Vagina (tissue), 2 donors: ENCODE measurements at regions not wholly inside any gene's neighbourhood (a gene's known extent, or its start where the extent isn't known, plus 50 kb on each side); places are given as distances from the start of the nearest gene placed in this dataset.

Source experiments
- DNase-seq, 2 donors: peaks; one replicate each; pipeline ENCODE4 v3.0.0-alpha.2; 2017; ENCODE audit errors: extremely low spot score in 2 of 2
- H3K27ac ChIP-seq: fragments of 200-600 bp; sonication (generic); one replicate; pipeline ENCODE4 v1.5.1; 2019
- H3K27me3 ChIP-seq: fragments of 200-600 bp; sonication (generic); one replicate; pipeline ENCODE4 v1.5.1; 2019
- H3K36me3 ChIP-seq, 2 donors: fragments of 200-600 bp; sonication (generic); one replicate each; pipeline ENCODE4 v1.5.1; 2017 to 2019
- H3K4me1 ChIP-seq: fragments of 200-600 bp; sonication (generic); one replicate; pipeline ENCODE4 v1.5.1; 2019
- H3K4me3 ChIP-seq, 2 donors: fragments of 200-600 bp; sonication (generic); 1 replicate in 1 of 2; 2 replicates in 1 of 2; pipeline ENCODE4 v1.5.1; 2016 to 2019
- H3K9me3 ChIP-seq: fragments of 200-600 bp; sonication (generic); one replicate; pipeline ENCODE4 v1.5.1; 2019
- POLR2A ChIP-seq, 2 donors: fragments of 450-650 bp; IDR thresholded peaks; one replicate each; pipeline ENCODE4 v1.6.1; 2017; ENCODE audit warnings: antibody characterized with exemption in 2 of 2, mild to moderate bottlenecking in 2 of 2, moderate library complexity in 2 of 2
- POLR2AphosphoS5 ChIP-seq, 2 donors: sonication (generic); formaldehyde crosslinking; IDR thresholded peaks; one replicate each; pipeline ENCODE4 v1.9.0; 2017; ENCODE audit warnings: antibody characterized with exemption in 2 of 2, mild to moderate bottlenecking in 2 of 2, low read depth in 1 of 2; ENCODE audit not compliant: insufficient read depth in 1 of 2
- intact Hi-C: fragments of 100-400 bp; cut with DNase I; formaldehyde crosslinking; loops from one replicate; pipeline ENCODE4 v1.15.1; 2023
- TF ChIP-seq, protein P1 (sequence below), 3 experiments: fragments of 450-650 bp in 2 of 3; fragments of 200-600 bp in 1 of 3; sonication (generic) in 1 of 3; IDR thresholded peaks; one replicate each; pipeline ENCODE4 v1.5.1; 2017 to 2019; ENCODE audit warnings: antibody characterized with exemption in 3 of 3, mild to moderate bottlenecking in 2 of 3, moderate library complexity in 2 of 3

- TF ChIP-seq, protein P1, sequence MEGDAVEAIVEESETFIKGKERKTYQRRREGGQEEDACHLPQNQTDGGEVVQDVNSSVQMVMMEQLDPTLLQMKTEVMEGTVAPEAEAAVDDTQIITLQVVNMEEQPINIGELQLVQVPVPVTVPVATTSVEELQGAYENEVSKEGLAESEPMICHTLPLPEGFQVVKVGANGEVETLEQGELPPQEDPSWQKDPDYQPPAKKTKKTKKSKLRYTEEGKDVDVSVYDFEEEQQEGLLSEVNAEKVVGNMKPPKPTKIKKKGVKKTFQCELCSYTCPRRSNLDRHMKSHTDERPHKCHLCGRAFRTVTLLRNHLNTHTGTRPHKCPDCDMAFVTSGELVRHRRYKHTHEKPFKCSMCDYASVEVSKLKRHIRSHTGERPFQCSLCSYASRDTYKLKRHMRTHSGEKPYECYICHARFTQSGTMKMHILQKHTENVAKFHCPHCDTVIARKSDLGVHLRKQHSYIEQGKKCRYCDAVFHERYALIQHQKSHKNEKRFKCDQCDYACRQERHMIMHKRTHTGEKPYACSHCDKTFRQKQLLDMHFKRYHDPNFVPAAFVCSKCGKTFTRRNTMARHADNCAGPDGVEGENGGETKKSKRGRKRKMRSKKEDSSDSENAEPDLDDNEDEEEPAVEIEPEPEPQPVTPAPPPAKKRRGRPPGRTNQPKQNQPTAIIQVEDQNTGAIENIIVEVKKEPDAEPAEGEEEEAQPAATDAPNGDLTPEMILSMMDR (IDR thresholded peaks at IDR 0.05): no peak
- TF ChIP-seq POLR2AphosphoS5 (IDR thresholded peaks at IDR 0.05; ENCODE audit: insufficient read depth in 1 of 2, low read depth in 1 of 2): no peak
- no peak for TF ChIP-seq POLR2A (IDR thresholded peaks at IDR 0.05)
- Histone ChIP-seq H3K4me3 (no peak overlapping the region), H3K27me3 (no peaks in the 10 kb centered on the region), H3K9me3 (peaks cover 2% of the 10 kb centered on the region), H3K36me3 (no peaks in the 10 kb centered on the region), H3K4me1 (no peaks in the 10 kb centered on the region), H3K27ac (no peak overlapping the region)
- DNase-seq: no peak
- intact Hi-C loops: no loop called here
These were observed 494.5 kb downstream of the BCOR start for GRCh38 chrX:39603230-39603629.

- no peak overlapping the region for H3K27ac ChIP-seq
- intact Hi-C loops: no loop called here
- no peak overlapping the region for H3K4me3 ChIP-seq
- H3K4me1 ChIP-seq: no peaks in the 10 kb centered on the region
- H3K27me3 ChIP-seq: no peaks in the 10 kb centered on the region
- peaks cover 2% of the 10 kb centered on the region for H3K9me3 ChIP-seq
- TF ChIP-seq, protein P1 (IDR thresholded peaks at IDR 0.05): no peak
- no peak for TF ChIP-seq POLR2AphosphoS5 (IDR thresholded peaks at IDR 0.05; ENCODE audit: insufficient read depth in 1 of 2, low read depth in 1 of 2)
- TF ChIP-seq POLR2A (IDR thresholded peaks at IDR 0.05): no peak
- DNase-seq: no peak
- H3K36me3 ChIP-seq: no peaks in the 10 kb centered on the region
These were observed 492.6 kb downstream of the BCOR start for GRCh38 chrX:39605183-39605582.

DNA sequence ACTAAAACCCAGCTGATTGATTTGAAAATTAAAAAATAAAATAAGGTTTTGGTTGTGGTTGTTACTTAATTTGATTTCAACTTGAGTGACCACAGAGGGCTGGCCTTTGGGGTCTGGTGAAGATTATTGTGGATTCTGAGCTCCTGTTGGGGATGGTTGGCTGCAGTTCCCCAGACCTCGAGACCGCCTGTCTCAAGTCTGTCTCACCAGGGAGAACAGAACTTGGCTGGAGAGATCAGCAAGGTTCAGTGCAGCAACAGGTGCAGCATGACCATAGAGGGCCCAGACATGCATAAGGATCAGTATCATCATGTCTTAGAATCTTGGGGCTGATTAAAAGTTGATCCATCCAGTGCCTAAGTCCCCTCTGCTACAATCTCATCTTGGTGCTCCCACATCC, 491.9 kb downstream of the BCOR start:
- no peaks in the 10 kb centered on the region for H3K36me3 ChIP-seq
- TF ChIP-seq POLR2AphosphoS5 (IDR thresholded peaks at IDR 0.05; ENCODE audit: insufficient read depth in 1 of 2, low read depth in 1 of 2) (no peak), POLR2A (IDR thresholded peaks at IDR 0.05) (no peak)
- TF ChIP-seq, protein P1 (IDR thresholded peaks at IDR 0.05): no peak

DNA sequence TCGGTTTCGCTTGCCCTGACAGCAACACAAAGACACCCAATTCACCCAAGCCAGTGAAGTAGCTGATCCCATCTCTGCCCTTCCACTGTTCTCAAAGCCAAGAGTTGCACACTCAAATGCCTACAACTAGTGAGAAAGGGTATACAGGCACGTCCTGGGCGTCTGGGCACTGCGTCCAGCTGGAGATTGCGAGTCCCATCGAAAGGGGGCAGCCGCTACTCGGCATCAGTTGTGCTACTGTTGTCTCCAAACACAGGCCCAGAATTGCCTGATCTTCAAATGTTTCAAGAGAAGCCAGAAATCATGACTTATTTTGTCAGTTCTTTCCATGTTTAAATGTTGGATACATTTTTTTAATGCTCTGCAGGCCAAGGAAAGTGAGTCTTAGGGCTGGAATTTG, 487.8 kb downstream of the BCOR start:
- H3K36me3 ChIP-seq: no peaks in the 10 kb centered on the region
- intact Hi-C loops: no loop called here
- no peak overlapping the region for H3K27ac ChIP-seq
- H3K4me3 ChIP-seq: no peak overlapping the region
- no peak for DNase-seq
- H3K9me3 ChIP-seq: peaks cover 2% of the 10 kb centered on the region
- H3K27me3 ChIP-seq: no peaks in the 10 kb centered on the region
- TF ChIP-seq, protein P1 (IDR thresholded peaks at IDR 0.05): no peak
- TF ChIP-seq POLR2AphosphoS5 (IDR thresholded peaks at IDR 0.05; ENCODE audit: insufficient read depth in 1 of 2, low read depth in 1 of 2) (no peak), POLR2A (IDR thresholded peaks at IDR 0.05) (no peak)
- peaks cover 6% of the 10 kb centered on the region for H3K4me1 ChIP-seq

More for the DNA sequence above, 491.9 kb downstream of the BCOR start:
- Histone ChIP-seq H3K27me3 (no peaks in the 10 kb centered on the region), H3K4me1 (no peaks in the 10 kb centered on the region), H3K4me3 (no peak overlapping the region), H3K9me3 (peaks cover 2% of the 10 kb centered on the region), H3K27ac (no peak overlapping the region)
- intact Hi-C loops: no loop called here
- DNase-seq: no peak

GRCh38 chrX:39611468-39611867, 486.3 kb downstream of the BCOR start:
- Histone ChIP-seq H3K4me1 (peaks cover 6% of the 10 kb centered on the region), H3K36me3 (no peaks in the 10 kb centered on the region), H3K9me3 (peaks cover 2% of the 10 kb centered on the region), H3K27me3 (no peaks in the 10 kb centered on the region), H3K4me3 (no peak overlapping the region), H3K27ac (no peak overlapping the region)
- intact Hi-C loops: no loop called here
- no peak for TF ChIP-seq POLR2A (IDR thresholded peaks at IDR 0.05)
- TF ChIP-seq POLR2AphosphoS5 (IDR thresholded peaks at IDR 0.05; ENCODE audit: insufficient read depth in 1 of 2, low read depth in 1 of 2): no peak
- TF ChIP-seq, protein P1 (IDR thresholded peaks at IDR 0.05): no peak
- no peak for DNase-seq
